ENCODE measurements at regions not wholly inside any gene's neighbourhood (a gene's known extent, or its start where the extent isn't known, plus 50 kb on each side); places are given as distances from the start of the nearest gene placed in this dataset.

- peak; percentile 13 for DNase-seq (ENCODE audit: low read depth)
- H3K4me3 ChIP-seq (ENCODE audit: low read depth, low read length): no peak overlapping the region
- TF ChIP-seq CTCF (conservative IDR thresholded peaks at IDR 0.05; ENCODE audit: low read depth, low read length): no peak
These were observed 621.9 kb downstream of the XIRP2 start for GRCh38 chr2:167510071-167510759.

- TF ChIP-seq CTCF (conservative IDR thresholded peaks at IDR 0.05; ENCODE audit: low read depth, low read length): no peak
These were observed 621.3 kb downstream of the XIRP2 start for GRCh38 chr2:167509586-167509985.

GRCh38 chr2:167508709-167509108, 620.4 kb downstream of the XIRP2 start:
- TF ChIP-seq CTCF (conservative IDR thresholded peaks at IDR 0.05; ENCODE audit: low read depth, low read length): no peak
- no peak overlapping the region for H3K4me3 ChIP-seq (ENCODE audit: low read depth, low read length)
- DNase-seq (ENCODE audit: low read depth): no peak

More at GRCh38 chr2:167509586-167509985, 621.3 kb downstream of the XIRP2 start:
- H3K4me3 ChIP-seq (ENCODE audit: low read depth, low read length): no peak overlapping the region
- peak; percentile 68 for DNase-seq (ENCODE audit: low read depth)

- no peak for DNase-seq (ENCODE audit: low read depth)
- H3K4me3 ChIP-seq (ENCODE audit: low read depth, low read length): no peak overlapping the region
- no peak for TF ChIP-seq CTCF (conservative IDR thresholded peaks at IDR 0.05; ENCODE audit: low read depth, low read length)
These were observed 618.1 kb downstream of the XIRP2 start for GRCh38 chr2:167506395-167506794.

GRCh38 chr2:167504695-167505094, 616.4 kb downstream of the XIRP2 start:
- no peak overlapping the region for H3K4me3 ChIP-seq (ENCODE audit: low read depth, low read length)
- no peak for DNase-seq (ENCODE audit: low read depth)
- TF ChIP-seq CTCF (conservative IDR thresholded peaks at IDR 0.05; ENCODE audit: low read depth, low read length): no peak

- H3K4me3 ChIP-seq (ENCODE audit: low read depth, low read length): no peak overlapping the region
- DNase-seq (ENCODE audit: low read depth): no peak
- TF ChIP-seq CTCF (conservative IDR thresholded peaks at IDR 0.05; ENCODE audit: low read depth, low read length): no peak
These were observed 615.8 kb downstream of the XIRP2 start for GRCh38 chr2:167504061-167504460.

GRCh38 chr2:167501618-167502017, 613.3 kb downstream of the XIRP2 start:
- TF ChIP-seq CTCF (conservative IDR thresholded peaks at IDR 0.05; ENCODE audit: low read depth, low read length): no peak
- no peak overlapping the region for H3K4me3 ChIP-seq (ENCODE audit: low read depth, low read length)
- DNase-seq (ENCODE audit: low read depth): no peak
